Tibial nerve (tissue), 3 donors: ENCODE measurements at regions not wholly inside any gene's neighbourhood (a gene's known extent, or its start where the extent isn't known, plus 50 kb on each side); places are given as distances from the start of the nearest gene placed in this dataset.

Source experiments
- CTCF ChIP-seq, 5 experiments: fragments of 200-600 bp in 3 of 5; fragments of 450-650 bp in 2 of 5; sonication (generic) in 3 of 5; IDR thresholded peaks; one replicate each; pipeline ENCODE4 v1.5.1; 2016 to 2019; ENCODE audit warnings: antibody characterized with exemption in 5 of 5, mild to moderate bottlenecking in 3 of 5, moderate library complexity in 2 of 5
- POLR2A ChIP-seq, 2 donors: fragments of 450-650 bp; IDR thresholded peaks; one replicate each; pipeline ENCODE4 v1.6.1; 2017; ENCODE audit warnings: antibody characterized with exemption in 2 of 2, mild to moderate bottlenecking in 2 of 2, moderate library complexity in 2 of 2

DNA sequence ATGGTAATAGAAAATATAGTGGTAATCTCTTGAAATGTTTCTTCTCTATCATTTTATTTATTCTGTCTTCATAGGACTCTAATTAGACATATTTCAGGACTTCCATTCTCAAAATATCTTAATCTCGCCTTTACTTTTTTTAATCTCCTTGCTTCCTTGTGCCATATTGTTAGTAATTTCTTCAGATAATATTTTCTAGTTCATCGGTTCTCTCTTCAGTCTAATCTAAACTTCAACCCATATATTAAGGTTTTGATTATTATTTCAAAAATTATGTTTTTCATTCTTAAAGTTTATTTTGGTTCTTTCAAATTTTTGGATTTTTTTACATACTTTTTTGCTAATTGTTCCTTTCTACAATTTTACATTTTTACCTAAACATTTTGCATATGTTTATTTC lies 237.9 kb upstream of the DGKB start:
- TF ChIP-seq CTCF (IDR thresholded peaks at IDR 0.05) (no peak), POLR2A (IDR thresholded peaks at IDR 0.05) (no peak)
